Parathyroid adenoma (tissue), 2 donors: ENCODE measurements at regions not wholly inside any gene's neighbourhood (a gene's known extent, or its start where the extent isn't known, plus 50 kb on each side); places are given as distances from the start of the nearest gene placed in this dataset.

Experiments
- H2AFZ ChIP-seq: fragments of 300-600 bp; sonication (generic); one replicate; pipeline ENCODE4 v1.7.0; 2017; ENCODE audit warnings: antibody characterized with exemption, mild to moderate bottlenecking
- H3K27ac ChIP-seq: fragments of 300-600 bp; sonication (generic); one replicate; pipeline ENCODE4 v1.7.0; 2017
- H3K27me3 ChIP-seq: fragments of 300-600 bp; sonication (generic); one replicate; pipeline ENCODE4 v1.7.0; 2017; ENCODE audit warnings: low read length; ENCODE audit not compliant: control insufficient read depth, insufficient read depth
- H3K36me3 ChIP-seq: fragments of 300-600 bp; sonication (generic); one replicate; pipeline ENCODE4 v1.7.0; 2017; ENCODE audit warnings: low read length; ENCODE audit not compliant: control insufficient read depth, insufficient read depth
- H3K4me1 ChIP-seq: fragments of 300-600 bp; sonication (generic); one replicate; pipeline ENCODE4 v1.7.0; 2017; ENCODE audit warnings: control low read depth
- H3K4me2 ChIP-seq: fragments of 300-600 bp; sonication (generic); one replicate; pipeline ENCODE4 v1.7.0; 2017; ENCODE audit warnings: low read length
- H3K4me3 ChIP-seq: fragments of 300-600 bp; sonication (generic); one replicate; pipeline ENCODE4 v1.7.0; 2017; ENCODE audit warnings: low read depth, low read length
- H3K79me2 ChIP-seq: fragments of 300-600 bp; sonication (generic); one replicate; pipeline ENCODE4 v1.7.0; 2017; ENCODE audit warnings: control low read depth
- H3K9ac ChIP-seq: fragments of 300-600 bp; sonication (generic); one replicate; pipeline ENCODE4 v1.7.0; 2017; ENCODE audit warnings: mild to moderate bottlenecking
- H3K9me3 ChIP-seq: fragments of 300-600 bp; sonication (generic); one replicate; pipeline ENCODE4 v1.7.0; 2017; ENCODE audit warnings: low read length; ENCODE audit not compliant: control insufficient read depth
- CTCF ChIP-seq: fragments of 300-600 bp; sonication (generic); IDR thresholded peaks from one replicate; pipeline ENCODE4 v1.7.0; 2017; ENCODE audit warnings: antibody characterized with exemption, mild to moderate bottlenecking
- donor health status: primary hyperparathyroidism.

GRCh38 chr16:65333283-65333682, 211.4 kb upstream of the CDH11 start:
- Histone ChIP-seq H3K79me2 (no peaks in the 10 kb centered on the region), H3K9ac (no peak overlapping the region), H3K4me2 (no peak overlapping the region), H3K27ac (no peak overlapping the region), H3K4me1 (no peaks in the 10 kb centered on the region), H3K4me3 (no peak overlapping the region), H3K36me3 (no peaks in the 10 kb centered on the region), H2AFZ (no peak overlapping the region), H3K9me3 (no peaks in the 10 kb centered on the region), H3K27me3 (no peaks in the 10 kb centered on the region)
- TF ChIP-seq CTCF, result no peak

- no peaks in the 10 kb centered on the region for H3K36me3 ChIP-seq
- no peak overlapping the region for H3K4me3 ChIP-seq
- H3K27ac ChIP-seq, result no peak overlapping the region
- H3K4me1 ChIP-seq, result no peaks in the 10 kb centered on the region
- H3K79me2 ChIP-seq, result no peaks in the 10 kb centered on the region
- H3K9me3 ChIP-seq, result no peaks in the 10 kb centered on the region
- TF ChIP-seq CTCF, result no peak
- no peak overlapping the region for H2AFZ ChIP-seq
- H3K4me2 ChIP-seq, result no peak overlapping the region
- H3K9ac ChIP-seq, result no peak overlapping the region
- no peaks in the 10 kb centered on the region for H3K27me3 ChIP-seq
Measured at GRCh38 chr16:65327346-65327745, 205.5 kb upstream of the CDH11 start.

GRCh38 chr16:65323655-65324237, 201.9 kb upstream of the CDH11 start:
- no peak for TF ChIP-seq CTCF
- Histone ChIP-seq H3K79me2 (no peaks in the 10 kb centered on the region), H3K9me3 (no peaks in the 10 kb centered on the region), H3K4me1 (no peaks in the 10 kb centered on the region), H3K27me3 (no peaks in the 10 kb centered on the region), H3K36me3 (no peaks in the 10 kb centered on the region), H3K9ac (no peak overlapping the region), H3K4me3 (no peak overlapping the region), H2AFZ (no peak overlapping the region), H3K27ac (no peak overlapping the region), H3K4me2 (no peak overlapping the region)

GRCh38 chr16:65319621-65320231, 197.9 kb upstream of the CDH11 start:
- no peak overlapping the region for H3K4me2 ChIP-seq
- H3K9me3 ChIP-seq, result no peaks in the 10 kb centered on the region
- H3K36me3 ChIP-seq, result no peaks in the 10 kb centered on the region
- no peak overlapping the region for H3K9ac ChIP-seq
- no peaks in the 10 kb centered on the region for H3K4me1 ChIP-seq
- no peaks in the 10 kb centered on the region for H3K79me2 ChIP-seq
- no peak overlapping the region for H3K27ac ChIP-seq
- H3K27me3 ChIP-seq, result no peaks in the 10 kb centered on the region
- no peak overlapping the region for H2AFZ ChIP-seq
- no peak for TF ChIP-seq CTCF
- H3K4me3 ChIP-seq, result no peak overlapping the region
